Liver (tissue), 7 donors: ENCODE measurements at regions not wholly inside any gene's neighbourhood (a gene's known extent, or its start where the extent isn't known, plus 50 kb on each side); places are given as distances from the start of the nearest gene placed in this dataset.

Experiments
- DNase-seq: peaks from one replicate; pipeline ENCODE4 v3.0.0-alpha.2; 2017; ENCODE audit warnings: low spot score
- H3K27ac ChIP-seq, 2 donors: one replicate each; pipeline ENCODE4 v1.7.0; 2013; ENCODE audit warnings: inconsistent platforms in 2 of 2, low read length in 2 of 2, control low read depth in 1 of 2, low read depth in 1 of 2, mild to moderate bottlenecking in 1 of 2
- H3K27me3 ChIP-seq, 4 donors: one replicate each; pipeline versions ENCODE4 v1.6.1 to v1.7.0; 2013; ENCODE audit warnings: low read length in 3 of 4, inconsistent platforms in 1 of 4, mild to moderate bottlenecking in 1 of 4, moderate library complexity in 1 of 4; ENCODE audit not compliant: control insufficient read depth in 4 of 4, insufficient read depth in 4 of 4
- H3K36me3 ChIP-seq, 4 donors: one replicate each; pipeline versions ENCODE4 v1.6.1 to v1.7.0; 2013; ENCODE audit warnings: low read length in 3 of 4, mild to moderate bottlenecking in 3 of 4, low read depth in 1 of 4, moderate library complexity in 1 of 4; ENCODE audit not compliant: control insufficient read depth in 4 of 4, insufficient read depth in 3 of 4
- H3K4me1 ChIP-seq, 4 donors: one replicate each; pipeline versions ENCODE4 v1.6.1 to v1.7.0; 2013; ENCODE audit warnings: low read length in 3 of 4, mild to moderate bottlenecking in 3 of 4, moderate library complexity in 1 of 4; ENCODE audit not compliant: control insufficient read depth in 4 of 4, insufficient read depth in 4 of 4
- H3K4me3 ChIP-seq, 3 donors: one replicate each; pipeline versions ENCODE4 v1.6.1 to v1.7.0; 2013; ENCODE audit warnings: low read length in 3 of 3, control low read depth in 1 of 3, low read depth in 1 of 3, mild to moderate bottlenecking in 1 of 3
- H3K9ac ChIP-seq, 2 donors: one replicate each; pipeline ENCODE4 v1.7.0; 2013; ENCODE audit warnings: low read length in 2 of 2, mild to moderate bottlenecking in 2 of 2, moderate library complexity in 2 of 2, control low read depth in 1 of 2, low read depth in 1 of 2
- H3K9me3 ChIP-seq, 4 donors: one replicate each; pipeline versions ENCODE4 v1.6.1 to v1.7.0; 2013; ENCODE audit warnings: low read length in 3 of 4; ENCODE audit not compliant: control insufficient read depth in 4 of 4
- ATF3 ChIP-seq: IDR thresholded peaks from 2 replicates; pipeline ENCODE4 v1.6.1; 2016; ENCODE audit warnings: antibody characterized with exemption
- FOXA1 ChIP-seq: IDR thresholded peaks from 2 replicates; pipeline ENCODE4 v1.6.1; 2016; ENCODE audit warnings: antibody characterized with exemption
- FOXA2 ChIP-seq: IDR thresholded peaks from 2 replicates; pipeline ENCODE4 v1.6.1; 2016; ENCODE audit warnings: antibody characterized with exemption
- HNF4A ChIP-seq, 2 donors: conservative IDR thresholded peaks; 2 replicates each; pipeline ENCODE4 v1.6.1; 2016; ENCODE audit warnings: antibody characterized with exemption in 2 of 2, mild to moderate bottlenecking in 2 of 2
- HNF4G ChIP-seq: IDR thresholded peaks from 2 replicates; pipeline ENCODE4 v1.6.1; 2016; ENCODE audit warnings: antibody characterized with exemption
- NR2F2 ChIP-seq: IDR thresholded peaks from 2 replicates; pipeline ENCODE4 v1.6.1; 2016; ENCODE audit warnings: antibody characterized with exemption
- RAD21 ChIP-seq, 2 donors: IDR thresholded peaks; 2 replicates each; pipeline ENCODE4 v1.6.1; 2016; ENCODE audit warnings: antibody characterized with exemption in 2 of 2, mild to moderate bottlenecking in 2 of 2
- REST ChIP-seq: IDR thresholded peaks from 2 replicates; pipeline ENCODE4 v1.6.1; 2016; ENCODE audit warnings: antibody characterized with exemption, mild to moderate bottlenecking
- RXRA ChIP-seq, 2 donors: IDR thresholded peaks; 2 replicates each; pipeline ENCODE4 v1.6.1; 2017 to 2018; ENCODE audit warnings: antibody characterized with exemption in 2 of 2, mild to moderate bottlenecking in 1 of 2
- SP1 ChIP-seq: IDR thresholded peaks from 2 replicates; pipeline ENCODE4 v1.6.1; 2018; ENCODE audit warnings: antibody characterized with exemption, mild to moderate bottlenecking
- TAF1 ChIP-seq: conservative IDR thresholded peaks from 2 replicates; pipeline ENCODE4 v1.6.1; 2016; ENCODE audit warnings: antibody characterized with exemption, mild to moderate bottlenecking
- YY1 ChIP-seq: IDR thresholded peaks from 2 replicates; pipeline ENCODE4 v1.6.1; 2016; ENCODE audit warnings: antibody characterized with exemption, mild to moderate bottlenecking
- WGBS: extraction: QIAGEN DNeasy Blood & Tissue Kit; methylation state at CpG from one replicate; pipeline ENCODE4 v1.1.7; 2013; 5-methylcytosine and 5-hydroxymethylcytosine counted together
- donor health status: healthy.
- donor health status: healthy.
- donor health status: healthy.
- donor health status: healthy.

GRCh38 chr4:137180349-137180748 lies 351.9 kb downstream of the PCDH18 start:
- no peaks in the 10 kb centered on the region for H3K27me3 ChIP-seq
- no peaks in the 10 kb centered on the region for H3K36me3 ChIP-seq
- no peaks in the 10 kb centered on the region for H3K4me1 ChIP-seq
- no peak overlapping the region for H3K9ac ChIP-seq
- no peak for DNase-seq
- 32% methylated on average over 4 of the region's 4 CpGs for WGBS
- TF ChIP-seq REST: no peak
- no peak for TF ChIP-seq FOXA2
- TF ChIP-seq NR2F2: no peak
- TF ChIP-seq RXRA (IDR thresholded peaks at IDR 0.05): no peak
- TF ChIP-seq HNF4A (conservative IDR thresholded peaks at IDR 0.05): no peak
- TF ChIP-seq HNF4G: no peak
- TF ChIP-seq SP1: no peak
- no peak overlapping the region for H3K4me3 ChIP-seq
- peaks cover 0 to 2% (median 0%) of the 10 kb centered on the region in 4 donors for H3K9me3 ChIP-seq
- H3K27ac ChIP-seq: no peak overlapping the region

- DNase-seq: no peak
- Histone ChIP-seq H3K27ac (no peak overlapping the region), H3K36me3 (no peaks in the 10 kb centered on the region), H3K9ac (no peak overlapping the region), H3K27me3 (no peaks in the 10 kb centered on the region), H3K4me1 (no peaks in the 10 kb centered on the region), H3K4me3 (no peak overlapping the region), H3K9me3 (no peaks in the 10 kb centered on the region)
- 67% methylated on average over 1 of the region's 1 CpG for WGBS
- TF ChIP-seq HNF4A (conservative IDR thresholded peaks at IDR 0.05) (no peak), TAF1 (no peak), SP1 (no peak)
These were observed 375.5 kb downstream of the PCDH18 start for GRCh38 chr4:137156807-137157206.

GRCh38 chr4:137156054-137156453 lies 376.2 kb downstream of the PCDH18 start:
- Histone ChIP-seq H3K27ac (no peak overlapping the region), H3K9ac (no peak overlapping the region), H3K36me3 (no peaks in the 10 kb centered on the region), H3K9me3 (no peaks in the 10 kb centered on the region), H3K27me3 (no peaks in the 10 kb centered on the region), H3K4me3 (no peak overlapping the region), H3K4me1 (no peaks in the 10 kb centered on the region)
- WGBS: 78% methylated on average over 1 of the region's 1 CpG
- TF ChIP-seq RXRA (IDR thresholded peaks at IDR 0.05) (no peak), YY1 (no peak)
- no peak for DNase-seq

GRCh38 chr4:137131201-137131600 lies 401.1 kb downstream of the PCDH18 start:
- DNase-seq: no peak
- Histone ChIP-seq H3K36me3 (no peaks in the 10 kb centered on the region), H3K9me3 (no peaks in the 10 kb centered on the region), H3K9ac (no peak overlapping the region), H3K27ac (no peak overlapping the region), H3K27me3 (peaks cover 0 to 2% (median 0%) of the 10 kb centered on the region in 4 donors), H3K4me1 (no peaks in the 10 kb centered on the region), H3K4me3 (no peak overlapping the region)
- TF ChIP-seq FOXA1: no peak
- no peak for TF ChIP-seq ATF3
- TF ChIP-seq RAD21 (IDR thresholded peaks at IDR 0.05): no peak
- no peak for TF ChIP-seq RXRA (IDR thresholded peaks at IDR 0.05)
- no peak for TF ChIP-seq REST
- no peak for TF ChIP-seq HNF4G
- no peak for TF ChIP-seq YY1
- TF ChIP-seq TAF1: no peak
